ENCODE measurements at regions not wholly inside any gene's neighbourhood (a gene's known extent, or its start where the extent isn't known, plus 50 kb on each side); places are given as distances from the start of the nearest gene placed in this dataset.

DNA sequence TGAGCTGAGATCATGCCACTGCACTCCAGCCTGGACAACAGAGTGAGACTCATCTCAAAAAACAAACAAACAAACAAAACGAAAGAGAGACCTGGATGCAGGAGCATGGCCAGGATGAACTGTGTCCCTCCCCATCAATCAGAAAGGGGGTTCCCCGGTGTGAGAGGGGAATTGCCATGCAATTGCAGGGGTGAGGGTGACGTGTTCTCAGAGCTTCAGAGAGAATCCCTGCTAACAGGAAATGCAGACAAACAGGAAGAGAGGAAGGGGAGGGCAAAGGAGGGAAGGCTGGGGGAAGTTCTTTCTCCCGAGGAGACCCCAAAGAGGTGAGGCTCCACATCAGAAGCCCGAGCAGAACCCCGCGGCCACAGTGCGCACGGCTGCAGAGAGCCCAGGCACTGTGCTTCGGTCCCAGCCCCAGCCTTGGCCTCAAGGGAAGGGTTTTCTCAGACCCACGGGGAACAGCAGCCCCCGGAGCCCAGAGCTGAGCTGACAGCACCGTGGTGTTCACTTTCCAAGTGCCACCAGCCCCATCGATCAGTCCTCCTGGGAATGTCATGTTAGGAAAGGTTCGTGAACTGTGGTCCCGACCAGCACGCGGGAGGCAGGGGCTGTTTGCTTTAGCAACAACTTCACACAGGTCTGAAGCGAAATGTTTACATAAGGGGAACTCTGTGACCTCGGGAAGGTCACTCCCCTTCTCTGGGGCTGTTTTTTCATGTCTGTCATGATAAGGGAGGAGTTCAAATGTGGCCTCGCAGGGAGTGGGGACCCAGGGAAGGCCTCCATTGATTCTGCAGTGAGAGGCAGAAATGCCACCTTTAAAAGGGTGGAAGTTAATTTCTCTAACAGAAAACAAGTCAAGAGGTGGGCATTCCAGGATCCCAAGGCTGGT lies 108.0 kb upstream of the ANO1 start (continued):
- TF ChIP-seq, protein P1, sequence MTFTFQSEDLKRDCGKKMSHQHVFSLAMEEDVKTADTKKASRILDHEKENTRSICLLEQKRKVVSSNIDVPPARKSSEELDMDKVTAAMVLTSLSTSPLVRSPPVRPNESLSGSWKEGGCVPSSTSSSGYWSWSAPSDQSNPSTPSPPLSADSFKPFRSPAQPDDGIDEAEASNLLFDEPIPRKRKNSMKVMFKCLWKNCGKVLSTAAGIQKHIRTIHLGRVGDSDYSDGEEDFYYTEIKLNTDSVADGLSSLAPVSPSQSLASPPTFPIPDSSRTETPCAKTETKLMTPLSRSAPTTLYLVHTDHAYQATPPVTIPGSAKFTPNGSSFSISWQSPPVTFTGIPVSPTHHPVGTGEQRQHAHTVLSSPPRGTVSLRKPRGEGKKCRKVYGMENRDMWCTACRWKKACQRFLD (CRISPR knock-in tag; IDR thresholded peaks at IDR 0.05; ENCODE audit: borderline replicate concordance): 0 out of 2 replicates have a peak, but pooled peaks have one; percentile 35
- no peak for TF ChIP-seq SMARCC2 (IDR thresholded peaks at IDR 0.05)
- TF ChIP-seq CBX2 (IDR thresholded peaks at IDR 0.05; ENCODE audit: low read depth, low read length): no peak
- TF ChIP-seq CBX2 (CRISPR knock-in tag; IDR thresholded peaks at IDR 0.05; ENCODE audit: low read depth): peak; percentile 73; the same call in 1 of the 2 replicates
- TF ChIP-seq, protein P2, sequence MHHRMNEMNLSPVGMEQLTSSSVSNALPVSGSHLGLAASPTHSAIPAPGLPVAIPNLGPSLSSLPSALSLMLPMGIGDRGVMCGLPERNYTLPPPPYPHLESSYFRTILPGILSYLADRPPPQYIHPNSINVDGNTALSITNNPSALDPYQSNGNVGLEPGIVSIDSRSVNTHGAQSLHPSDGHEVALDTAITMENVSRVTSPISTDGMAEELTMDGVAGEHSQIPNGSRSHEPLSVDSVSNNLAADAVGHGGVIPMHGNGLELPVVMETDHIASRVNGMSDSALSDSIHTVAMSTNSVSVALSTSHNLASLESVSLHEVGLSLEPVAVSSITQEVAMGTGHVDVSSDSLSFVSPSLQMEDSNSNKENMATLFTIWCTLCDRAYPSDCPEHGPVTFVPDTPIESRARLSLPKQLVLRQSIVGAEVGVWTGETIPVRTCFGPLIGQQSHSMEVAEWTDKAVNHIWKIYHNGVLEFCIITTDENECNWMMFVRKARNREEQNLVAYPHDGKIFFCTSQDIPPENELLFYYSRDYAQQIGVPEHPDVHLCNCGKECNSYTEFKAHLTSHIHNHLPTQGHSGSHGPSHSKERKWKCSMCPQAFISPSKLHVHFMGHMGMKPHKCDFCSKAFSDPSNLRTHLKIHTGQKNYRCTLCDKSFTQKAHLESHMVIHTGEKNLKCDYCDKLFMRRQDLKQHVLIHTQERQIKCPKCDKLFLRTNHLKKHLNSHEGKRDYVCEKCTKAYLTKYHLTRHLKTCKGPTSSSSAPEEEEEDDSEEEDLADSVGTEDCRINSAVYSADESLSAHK (CRISPR knock-in tag; IDR thresholded peaks at IDR 0.05; ENCODE audit: borderline replicate concordance): no peak
- TF ChIP-seq SIN3B (IDR thresholded peaks at IDR 0.05; ENCODE audit: low read length): no peak
- no peak for TF ChIP-seq EEA1 (CRISPR knock-in tag; IDR thresholded peaks at IDR 0.05; ENCODE audit: borderline replicate concordance)
- TF ChIP-seq, protein P3, sequence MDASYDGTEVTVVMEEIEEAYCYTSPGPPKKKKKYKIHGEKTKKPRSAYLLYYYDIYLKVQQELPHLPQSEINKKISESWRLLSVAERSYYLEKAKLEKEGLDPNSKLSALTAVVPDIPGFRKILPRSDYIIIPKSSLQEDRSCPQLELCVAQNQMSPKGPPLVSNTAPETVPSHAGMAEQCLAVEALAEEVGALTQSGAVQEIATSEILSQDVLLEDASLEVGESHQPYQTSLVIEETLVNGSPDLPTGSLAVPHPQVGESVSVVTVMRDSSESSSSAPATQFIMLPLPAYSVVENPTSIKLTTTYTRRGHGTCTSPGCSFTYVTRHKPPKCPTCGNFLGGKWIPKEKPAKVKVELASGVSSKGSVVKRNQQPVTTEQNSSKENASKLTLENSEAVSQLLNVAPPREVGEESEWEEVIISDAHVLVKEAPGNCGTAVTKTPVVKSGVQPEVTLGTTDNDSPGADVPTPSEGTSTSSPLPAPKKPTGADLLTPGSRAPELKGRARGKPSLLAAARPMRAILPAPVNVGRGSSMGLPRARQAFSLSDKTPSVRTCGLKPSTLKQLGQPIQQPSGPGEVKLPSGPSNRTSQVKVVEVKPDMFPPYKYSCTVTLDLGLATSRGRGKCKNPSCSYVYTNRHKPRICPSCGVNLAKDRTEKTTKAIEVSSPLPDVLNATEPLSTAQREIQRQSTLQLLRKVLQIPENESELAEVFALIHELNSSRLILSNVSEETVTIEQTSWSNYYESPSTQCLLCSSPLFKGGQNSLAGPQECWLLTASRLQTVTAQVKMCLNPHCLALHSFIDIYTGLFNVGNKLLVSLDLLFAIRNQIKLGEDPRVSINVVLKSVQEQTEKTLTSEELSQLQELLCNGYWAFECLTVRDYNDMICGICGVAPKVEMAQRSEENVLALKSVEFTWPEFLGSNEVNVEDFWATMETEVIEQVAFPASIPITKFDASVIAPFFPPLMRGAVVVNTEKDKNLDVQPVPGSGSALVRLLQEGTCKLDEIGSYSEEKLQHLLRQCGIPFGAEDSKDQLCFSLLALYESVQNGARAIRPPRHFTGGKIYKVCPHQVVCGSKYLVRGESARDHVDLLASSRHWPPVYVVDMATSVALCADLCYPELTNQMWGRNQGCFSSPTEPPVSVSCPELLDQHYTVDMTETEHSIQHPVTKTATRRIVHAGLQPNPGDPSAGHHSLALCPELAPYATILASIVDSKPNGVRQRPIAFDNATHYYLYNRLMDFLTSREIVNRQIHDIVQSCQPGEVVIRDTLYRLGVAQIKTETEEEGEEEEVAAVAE (CRISPR knock-in tag; IDR thresholded peaks at IDR 0.05; ENCODE audit: borderline replicate concordance): peak; percentile 85
- TF ChIP-seq ZNF878 (CRISPR knock-in tag; IDR thresholded peaks at IDR 0.05): peak; percentile 95
- TF ChIP-seq, protein P4, sequence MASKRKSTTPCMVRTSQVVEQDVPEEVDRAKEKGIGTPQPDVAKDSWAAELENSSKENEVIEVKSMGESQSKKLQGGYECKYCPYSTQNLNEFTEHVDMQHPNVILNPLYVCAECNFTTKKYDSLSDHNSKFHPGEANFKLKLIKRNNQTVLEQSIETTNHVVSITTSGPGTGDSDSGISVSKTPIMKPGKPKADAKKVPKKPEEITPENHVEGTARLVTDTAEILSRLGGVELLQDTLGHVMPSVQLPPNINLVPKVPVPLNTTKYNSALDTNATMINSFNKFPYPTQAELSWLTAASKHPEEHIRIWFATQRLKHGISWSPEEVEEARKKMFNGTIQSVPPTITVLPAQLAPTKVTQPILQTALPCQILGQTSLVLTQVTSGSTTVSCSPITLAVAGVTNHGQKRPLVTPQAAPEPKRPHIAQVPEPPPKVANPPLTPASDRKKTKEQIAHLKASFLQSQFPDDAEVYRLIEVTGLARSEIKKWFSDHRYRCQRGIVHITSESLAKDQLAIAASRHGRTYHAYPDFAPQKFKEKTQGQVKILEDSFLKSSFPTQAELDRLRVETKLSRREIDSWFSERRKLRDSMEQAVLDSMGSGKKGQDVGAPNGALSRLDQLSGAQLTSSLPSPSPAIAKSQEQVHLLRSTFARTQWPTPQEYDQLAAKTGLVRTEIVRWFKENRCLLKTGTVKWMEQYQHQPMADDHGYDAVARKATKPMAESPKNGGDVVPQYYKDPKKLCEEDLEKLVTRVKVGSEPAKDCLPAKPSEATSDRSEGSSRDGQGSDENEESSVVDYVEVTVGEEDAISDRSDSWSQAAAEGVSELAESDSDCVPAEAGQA (IDR thresholded peaks at IDR 0.05; ENCODE audit: low read depth): no peak
- TF ChIP-seq, protein P4 (CRISPR knock-in tag; IDR thresholded peaks at IDR 0.05; ENCODE audit: borderline replicate concordance): peak; percentile 60; the same call in 1 of the 2 replicates
- peak; percentile 95 for TF ChIP-seq ISL2 (CRISPR knock-in tag; IDR thresholded peaks at IDR 0.05)
- TF ChIP-seq, protein P5, sequence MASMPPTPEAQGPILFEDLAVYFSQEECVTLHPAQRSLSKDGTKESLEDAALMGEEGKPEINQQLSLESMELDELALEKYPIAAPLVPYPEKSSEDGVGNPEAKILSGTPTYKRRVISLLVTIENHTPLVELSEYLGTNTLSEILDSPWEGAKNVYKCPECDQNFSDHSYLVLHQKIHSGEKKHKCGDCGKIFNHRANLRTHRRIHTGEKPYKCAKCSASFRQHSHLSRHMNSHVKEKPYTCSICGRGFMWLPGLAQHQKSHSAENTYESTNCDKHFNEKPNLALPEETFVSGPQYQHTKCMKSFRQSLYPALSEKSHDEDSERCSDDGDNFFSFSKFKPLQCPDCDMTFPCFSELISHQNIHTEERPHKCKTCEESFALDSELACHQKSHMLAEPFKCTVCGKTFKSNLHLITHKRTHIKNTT (CRISPR knock-in tag; IDR thresholded peaks at IDR 0.05): no peak

Measured in HepG2 (cell line).